GM12865 (cell line): ENCODE measurements at regions not wholly inside any gene's neighbourhood (a gene's known extent, or its start where the extent isn't known, plus 50 kb on each side); places are given as distances from the start of the nearest gene placed in this dataset.

Experiments
- DNase-seq: peaks from one replicate; pipeline ENCODE4 v3.0.0; 2010; ENCODE audit warnings: low read depth
- H3K4me3 ChIP-seq: 2 replicates; pipeline ENCODE4 v1.5.1; 2011; ENCODE audit warnings: mild to moderate bottlenecking, low read depth, low read length, control low read depth
- TF ChIP-seq, protein P1 (sequence below): IDR thresholded peaks from 2 replicates; pipeline ENCODE4 v1.5.1; 2011; ENCODE audit warnings: low read length, control low read depth, low read depth, inconsistent platforms; ENCODE audit not compliant: insufficient read depth; ENCODE audit errors: missing control alignments

DNA sequence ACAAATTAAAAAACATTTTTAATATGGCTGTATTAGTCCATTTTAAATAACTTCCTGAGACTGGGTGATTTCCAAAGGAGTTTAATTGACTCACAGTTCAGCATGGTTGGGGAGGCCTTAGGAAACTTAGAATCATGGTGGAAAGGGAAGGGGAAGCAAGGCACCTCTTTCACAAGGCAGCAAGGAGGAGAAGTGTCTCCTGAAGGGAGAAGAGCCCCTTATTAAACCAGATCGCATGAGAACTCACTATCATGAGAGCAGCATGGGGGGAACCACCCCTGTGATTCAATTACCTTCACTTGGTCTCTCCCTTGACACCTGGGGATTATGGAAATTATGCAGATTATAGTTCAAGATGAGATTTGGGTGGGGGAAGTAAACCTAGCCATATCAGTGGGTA lies 488.6 kb downstream of the ETS1 start:
- no peak for DNase-seq
- H3K4me3 ChIP-seq, result no peak overlapping the region
- TF ChIP-seq, protein P1, sequence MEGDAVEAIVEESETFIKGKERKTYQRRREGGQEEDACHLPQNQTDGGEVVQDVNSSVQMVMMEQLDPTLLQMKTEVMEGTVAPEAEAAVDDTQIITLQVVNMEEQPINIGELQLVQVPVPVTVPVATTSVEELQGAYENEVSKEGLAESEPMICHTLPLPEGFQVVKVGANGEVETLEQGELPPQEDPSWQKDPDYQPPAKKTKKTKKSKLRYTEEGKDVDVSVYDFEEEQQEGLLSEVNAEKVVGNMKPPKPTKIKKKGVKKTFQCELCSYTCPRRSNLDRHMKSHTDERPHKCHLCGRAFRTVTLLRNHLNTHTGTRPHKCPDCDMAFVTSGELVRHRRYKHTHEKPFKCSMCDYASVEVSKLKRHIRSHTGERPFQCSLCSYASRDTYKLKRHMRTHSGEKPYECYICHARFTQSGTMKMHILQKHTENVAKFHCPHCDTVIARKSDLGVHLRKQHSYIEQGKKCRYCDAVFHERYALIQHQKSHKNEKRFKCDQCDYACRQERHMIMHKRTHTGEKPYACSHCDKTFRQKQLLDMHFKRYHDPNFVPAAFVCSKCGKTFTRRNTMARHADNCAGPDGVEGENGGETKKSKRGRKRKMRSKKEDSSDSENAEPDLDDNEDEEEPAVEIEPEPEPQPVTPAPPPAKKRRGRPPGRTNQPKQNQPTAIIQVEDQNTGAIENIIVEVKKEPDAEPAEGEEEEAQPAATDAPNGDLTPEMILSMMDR, result no peak

DNA sequence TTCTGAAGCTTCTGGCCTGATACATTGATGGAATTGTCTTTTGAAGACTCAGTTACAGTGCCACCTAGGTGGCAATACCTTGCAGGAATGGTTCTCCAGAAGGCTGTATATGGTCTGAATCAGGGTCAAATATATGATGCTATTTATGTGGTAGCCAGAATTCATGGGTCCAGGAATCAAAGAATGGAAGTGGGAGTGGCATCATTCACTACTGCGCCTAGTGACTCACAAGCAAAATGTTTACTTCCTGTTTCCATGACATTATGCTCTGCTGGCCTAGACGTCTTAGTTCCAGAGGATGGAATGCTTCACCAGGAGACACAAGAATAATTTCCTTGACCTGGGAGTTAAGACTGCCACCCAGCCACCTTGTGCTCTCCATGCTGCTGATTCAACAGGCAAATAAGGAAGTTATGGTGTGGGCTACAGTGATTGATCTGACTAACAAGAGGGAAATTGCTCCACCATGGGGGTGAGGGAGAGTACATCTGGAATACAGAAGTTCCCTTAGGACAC lies 491.8 kb downstream of the ETS1 start:
- no peak overlapping the region for H3K4me3 ChIP-seq
- TF ChIP-seq, protein P1, result no peak
- no peak for DNase-seq

DNA sequence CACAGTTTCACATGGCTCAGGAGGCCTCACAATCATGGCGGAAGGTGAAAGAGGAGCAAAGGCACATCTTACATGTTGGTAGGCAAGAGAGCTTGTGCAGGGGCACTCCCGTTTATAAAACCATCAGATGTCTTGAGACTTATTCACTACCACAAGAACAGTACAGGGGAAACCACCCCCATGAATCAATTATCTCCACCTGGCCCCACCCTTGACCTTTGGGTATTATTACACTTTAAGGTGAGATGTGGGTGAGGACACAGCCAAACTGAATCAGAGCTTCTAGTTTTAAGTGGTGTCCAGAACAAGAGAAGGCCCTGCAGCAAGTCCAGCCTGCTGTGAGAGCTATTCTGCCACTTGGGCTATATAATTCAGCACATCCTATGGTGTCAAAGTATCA lies 493.7 kb downstream of the ETS1 start:
- TF ChIP-seq, protein P1, result no peak
- H3K4me3 ChIP-seq, result no peak overlapping the region
- DNase-seq, result no peak

DNA sequence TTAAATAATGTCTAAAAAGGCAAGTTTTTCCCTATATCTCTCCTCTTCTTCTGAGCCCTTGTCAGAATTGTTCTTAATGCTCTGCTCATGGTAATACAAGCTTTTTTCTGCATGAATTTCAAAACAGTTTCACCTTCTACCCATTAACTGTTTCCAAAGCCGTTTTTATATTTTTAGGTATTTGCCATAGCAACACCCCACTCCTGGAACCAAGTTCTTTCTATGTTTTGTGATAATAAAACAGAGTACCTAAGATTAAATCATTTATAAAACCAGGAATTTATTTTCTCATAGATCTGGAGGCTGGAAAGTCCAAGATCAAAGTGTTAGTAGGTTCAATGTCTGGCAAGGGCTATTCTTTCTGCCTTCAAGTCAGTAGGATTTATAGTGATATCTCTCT lies 497.4 kb downstream of the ETS1 start:
- DNase-seq, result no peak
- TF ChIP-seq, protein P1, result no peak
- no peak overlapping the region for H3K4me3 ChIP-seq

DNA sequence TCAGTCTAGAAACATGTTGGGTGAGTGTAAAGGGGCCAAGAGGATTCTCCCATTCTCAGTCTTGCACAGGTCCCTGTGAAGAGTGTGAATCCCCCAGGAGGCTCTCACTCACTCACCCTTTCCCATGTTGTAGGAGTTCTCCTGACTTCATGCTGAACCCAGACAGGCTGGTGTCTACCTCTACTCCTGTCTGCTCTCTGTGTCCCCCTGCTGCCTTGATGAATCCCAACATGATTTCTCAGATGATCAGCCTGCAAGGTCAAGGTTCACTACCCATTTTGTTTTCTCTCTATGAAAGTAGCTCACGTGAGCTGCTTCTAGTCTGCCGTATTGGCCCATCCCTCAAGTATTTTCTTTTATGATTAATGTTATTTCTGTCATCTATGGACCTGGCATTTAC lies 500.6 kb downstream of the ETS1 start:
- TF ChIP-seq, protein P1, result no peak
- DNase-seq, result no peak
- no peak overlapping the region for H3K4me3 ChIP-seq

DNA sequence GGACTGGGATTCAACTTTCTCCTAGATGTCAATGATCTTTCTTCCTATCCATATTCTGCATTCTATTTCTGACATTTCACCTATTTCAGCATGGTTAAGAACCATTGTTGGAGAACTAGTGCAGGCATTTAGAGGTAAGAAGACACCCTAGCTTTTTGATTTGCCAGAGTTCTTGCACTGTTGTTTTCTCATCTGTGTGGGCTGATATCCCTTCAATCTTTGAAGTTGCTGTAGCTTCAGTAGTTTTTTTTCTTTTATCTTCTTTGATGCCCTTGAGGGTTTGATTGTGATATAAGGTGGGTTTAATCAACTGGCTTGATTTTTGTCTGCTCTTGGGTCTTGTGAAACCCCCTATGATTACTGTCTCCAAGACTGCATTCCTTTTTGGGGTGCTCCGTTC lies 502.1 kb downstream of the ETS1 start:
- H3K4me3 ChIP-seq, result no peak overlapping the region
- TF ChIP-seq, protein P1, result no peak
- DNase-seq, result no peak

DNA sequence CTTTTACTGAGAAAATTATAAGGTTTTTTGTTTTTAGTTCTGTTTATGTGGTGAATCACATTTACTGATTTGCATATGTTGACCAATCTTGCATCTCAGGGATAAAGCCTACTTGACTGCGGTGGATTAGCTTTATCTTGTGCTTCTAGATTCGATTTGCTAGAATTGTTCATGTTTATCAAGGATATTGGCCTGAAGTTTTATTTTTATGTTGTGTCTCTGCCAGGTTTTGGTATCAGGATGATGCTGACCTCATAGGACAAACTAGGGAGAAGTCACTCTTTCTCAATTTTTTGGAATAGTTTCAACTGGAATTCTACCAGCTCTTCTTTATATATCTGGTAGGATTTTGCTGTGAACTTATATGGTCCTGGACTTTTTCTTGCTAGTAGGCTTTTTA lies 504.8 kb downstream of the ETS1 start:
- TF ChIP-seq, protein P1, result no peak
- DNase-seq, result no peak
- H3K4me3 ChIP-seq, result no peak overlapping the region
